Nephron (organoid): ENCODE measurements at regions not wholly inside any gene's neighbourhood (a gene's known extent, or its start where the extent isn't known, plus 50 kb on each side); places are given as distances from the start of the nearest gene placed in this dataset.

Source experiments
- H3K27ac Mint-ChIP-seq, 3 experiments: 2 replicates each; pipeline ENCODE4 v1.8.0; 2020; ENCODE audit warnings: mixed read lengths in 3 of 3, mild to moderate bottlenecking in 2 of 3, moderate library complexity in 1 of 3
- H3K27me3 Mint-ChIP-seq: 2 replicates; pipeline ENCODE4 v1.8.0; 2021; ENCODE audit warnings: low read depth, mild to moderate bottlenecking, moderate library complexity, mixed read lengths
- H3K36me3 Mint-ChIP-seq: 2 replicates; pipeline ENCODE4 v1.8.0; 2020; ENCODE audit warnings: low read depth, mixed read lengths
- H3K4me1 Mint-ChIP-seq: 2 replicates; pipeline ENCODE4 v1.8.0; 2020; ENCODE audit warnings: mixed read lengths
- H3K4me3 Mint-ChIP-seq, 3 experiments: 2 replicates each; pipeline ENCODE4 v1.8.0; 2020; ENCODE audit warnings: mild to moderate bottlenecking in 3 of 3, mixed read lengths in 3 of 3, moderate library complexity in 2 of 3
- H3K9me3 Mint-ChIP-seq: 2 replicates; pipeline ENCODE4 v1.8.0; 2020; ENCODE audit warnings: mixed read lengths
- TF ChIP-seq, protein P1 (sequence below), 3 experiments: fragments of 200-600 bp; sonication (generic); IDR thresholded peaks; one replicate each; pipeline ENCODE4 v1.5.0; 2021; ENCODE audit warnings: antibody characterized with exemption in 3 of 3; ENCODE audit not compliant: unreplicated experiment in 3 of 3

DNA sequence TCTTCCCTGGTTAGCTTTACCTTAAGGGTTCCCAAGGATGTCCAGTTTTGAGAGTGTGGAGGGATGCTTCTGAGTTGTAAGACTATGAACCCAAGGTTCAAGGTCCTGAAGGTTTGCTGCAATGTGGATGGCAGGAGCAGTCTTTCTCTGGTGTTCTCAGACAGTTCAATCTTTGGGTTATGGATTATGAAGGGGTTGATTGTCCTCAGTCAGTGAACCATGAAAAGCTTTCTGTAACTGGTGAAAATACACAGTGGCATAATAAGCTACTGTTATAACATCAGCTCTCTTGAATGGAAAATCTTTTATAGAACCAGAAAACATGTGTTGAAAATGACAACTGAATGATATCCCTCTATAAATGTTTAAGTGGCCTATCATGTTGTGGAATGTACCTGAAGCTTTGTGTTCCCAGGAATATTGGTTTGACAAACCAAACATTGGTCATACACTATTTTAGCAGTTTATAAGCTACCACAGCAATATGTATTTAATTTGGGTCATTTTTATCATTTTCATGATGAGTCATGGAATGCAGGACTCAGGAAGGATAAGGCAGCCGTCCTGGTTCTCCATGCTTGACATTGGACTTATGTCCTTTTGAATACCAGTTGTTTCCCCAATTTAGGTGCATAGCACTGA, 1041.8 kb upstream of the ARRDC3 start:
- Mint-ChIP-seq H3K4me3 (no peak overlapping the region), H3K27me3 (no peaks in the 10 kb centered on the region), H3K4me1 (no peaks in the 10 kb centered on the region), H3K36me3 (peaks cover 12% of the 10 kb centered on the region), H3K9me3 (peaks cover 32% of the 10 kb centered on the region), H3K27ac (no peak overlapping the region)
- TF ChIP-seq, protein P1, sequence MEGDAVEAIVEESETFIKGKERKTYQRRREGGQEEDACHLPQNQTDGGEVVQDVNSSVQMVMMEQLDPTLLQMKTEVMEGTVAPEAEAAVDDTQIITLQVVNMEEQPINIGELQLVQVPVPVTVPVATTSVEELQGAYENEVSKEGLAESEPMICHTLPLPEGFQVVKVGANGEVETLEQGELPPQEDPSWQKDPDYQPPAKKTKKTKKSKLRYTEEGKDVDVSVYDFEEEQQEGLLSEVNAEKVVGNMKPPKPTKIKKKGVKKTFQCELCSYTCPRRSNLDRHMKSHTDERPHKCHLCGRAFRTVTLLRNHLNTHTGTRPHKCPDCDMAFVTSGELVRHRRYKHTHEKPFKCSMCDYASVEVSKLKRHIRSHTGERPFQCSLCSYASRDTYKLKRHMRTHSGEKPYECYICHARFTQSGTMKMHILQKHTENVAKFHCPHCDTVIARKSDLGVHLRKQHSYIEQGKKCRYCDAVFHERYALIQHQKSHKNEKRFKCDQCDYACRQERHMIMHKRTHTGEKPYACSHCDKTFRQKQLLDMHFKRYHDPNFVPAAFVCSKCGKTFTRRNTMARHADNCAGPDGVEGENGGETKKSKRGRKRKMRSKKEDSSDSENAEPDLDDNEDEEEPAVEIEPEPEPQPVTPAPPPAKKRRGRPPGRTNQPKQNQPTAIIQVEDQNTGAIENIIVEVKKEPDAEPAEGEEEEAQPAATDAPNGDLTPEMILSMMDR (IDR thresholded peaks at IDR 0.05; ENCODE audit: unreplicated experiment in 3 of 3), result no peak

DNA sequence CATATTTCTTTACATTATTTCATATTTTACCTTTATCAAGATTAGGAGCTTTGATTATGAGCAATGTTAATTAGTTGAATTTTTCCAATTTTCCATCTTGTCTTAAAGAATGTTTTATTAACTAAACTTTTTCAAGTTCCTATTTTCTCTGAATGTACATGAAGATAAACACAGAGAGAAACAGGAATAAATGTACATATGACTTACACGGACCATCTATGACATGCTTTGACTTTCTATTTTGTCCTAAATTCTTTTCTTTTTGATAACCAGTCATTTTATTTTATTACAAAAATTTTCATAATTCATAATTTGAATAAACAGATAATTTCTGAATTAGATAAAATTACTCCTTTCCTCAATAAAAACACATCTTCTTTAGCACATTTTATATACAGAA, 1038.8 kb upstream of the ARRDC3 start:
- no peak overlapping the region for H3K27ac Mint-ChIP-seq
- H3K4me3 Mint-ChIP-seq, result no peak overlapping the region
- peaks cover 12% of the 10 kb centered on the region for H3K36me3 Mint-ChIP-seq
- H3K4me1 Mint-ChIP-seq, result no peaks in the 10 kb centered on the region
- peaks cover 32% of the 10 kb centered on the region for H3K9me3 Mint-ChIP-seq
- TF ChIP-seq, protein P1 (IDR thresholded peaks at IDR 0.05; ENCODE audit: unreplicated experiment in 3 of 3), result no peak
- H3K27me3 Mint-ChIP-seq, result no peaks in the 10 kb centered on the region

DNA sequence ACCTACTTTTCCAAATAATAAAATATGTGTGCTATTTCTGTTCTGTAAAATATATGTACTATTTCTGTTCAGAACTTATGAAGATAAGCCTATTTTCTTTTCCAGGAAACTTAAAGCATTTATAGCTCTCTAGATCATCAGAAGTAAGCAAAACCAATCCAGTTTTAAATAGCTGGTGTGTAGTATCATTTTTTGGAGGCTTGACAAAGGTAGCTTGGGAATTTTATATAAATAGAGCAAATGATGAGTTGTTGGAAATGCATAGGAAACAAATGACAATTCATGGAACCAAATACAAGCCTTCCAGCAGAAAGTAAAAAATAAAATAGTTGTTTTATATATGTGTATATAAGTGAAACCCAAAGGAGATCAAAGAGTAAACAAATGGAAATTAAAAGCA, 1038.1 kb upstream of the ARRDC3 start:
- Mint-ChIP-seq H3K27me3 (no peaks in the 10 kb centered on the region), H3K36me3 (peaks cover 12% of the 10 kb centered on the region)

DNA sequence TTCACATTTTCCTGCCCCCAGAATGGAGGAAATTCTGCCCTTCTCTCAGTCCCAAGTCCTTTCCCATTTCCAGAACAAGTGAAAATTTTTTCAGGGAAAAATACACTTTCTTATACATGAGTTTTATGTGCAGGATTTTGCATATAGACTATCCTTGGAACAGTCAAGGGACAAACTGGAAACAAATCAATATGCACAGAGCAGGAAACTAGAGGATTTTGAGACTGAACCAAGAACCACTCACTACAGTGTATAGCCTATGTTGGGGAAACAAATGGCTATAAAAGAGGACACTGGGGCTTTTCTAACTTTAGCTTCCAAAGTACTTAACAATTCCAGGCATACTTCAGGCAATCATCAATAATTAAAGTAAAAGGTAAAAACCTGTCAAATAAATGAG, 1036.1 kb upstream of the ARRDC3 start:
- H3K27ac Mint-ChIP-seq, result no peak overlapping the region
- H3K4me3 Mint-ChIP-seq, result no peak overlapping the region
- no peaks in the 10 kb centered on the region for H3K4me1 Mint-ChIP-seq
- TF ChIP-seq, protein P1 (IDR thresholded peaks at IDR 0.05; ENCODE audit: unreplicated experiment in 3 of 3), result no peak
- H3K36me3 Mint-ChIP-seq, result peaks cover 12% of the 10 kb centered on the region
- H3K27me3 Mint-ChIP-seq, result no peaks in the 10 kb centered on the region
- peaks cover 27% of the 10 kb centered on the region for H3K9me3 Mint-ChIP-seq

More for the DNA sequence above, 1038.1 kb upstream of the ARRDC3 start:
- Mint-ChIP-seq H3K27ac (no peak overlapping the region), H3K4me3 (no peak overlapping the region), H3K4me1 (no peaks in the 10 kb centered on the region), H3K9me3 (peaks cover 32% of the 10 kb centered on the region)
- TF ChIP-seq, protein P1 (IDR thresholded peaks at IDR 0.05; ENCODE audit: unreplicated experiment in 3 of 3), result no peak

DNA sequence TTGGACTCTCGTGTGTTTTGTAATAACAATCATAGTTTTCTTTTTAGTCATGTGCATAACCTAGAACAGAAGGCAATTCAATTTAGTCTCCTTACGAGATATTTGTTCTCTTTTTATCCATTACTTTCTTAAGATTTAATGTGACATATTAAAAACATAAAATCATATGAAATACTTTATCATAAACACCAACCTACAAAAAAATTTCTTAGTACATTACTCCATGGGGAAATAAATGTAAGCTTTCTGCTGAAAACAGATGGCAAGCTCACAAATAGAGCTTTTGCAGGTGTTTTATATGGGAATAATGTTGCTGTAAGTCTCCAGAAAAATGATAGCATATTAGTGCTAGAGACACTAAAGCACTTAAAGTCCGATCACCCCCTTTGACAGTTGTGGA, 1035.2 kb upstream of the ARRDC3 start:
- Mint-ChIP-seq H3K9me3 (peaks cover 19% of the 10 kb centered on the region), H3K4me1 (no peaks in the 10 kb centered on the region), H3K27me3 (no peaks in the 10 kb centered on the region), H3K27ac (no peak overlapping the region), H3K36me3 (peaks cover 12% of the 10 kb centered on the region), H3K4me3 (no peak overlapping the region)
- TF ChIP-seq, protein P1 (IDR thresholded peaks at IDR 0.05; ENCODE audit: unreplicated experiment in 3 of 3), result no peak

DNA sequence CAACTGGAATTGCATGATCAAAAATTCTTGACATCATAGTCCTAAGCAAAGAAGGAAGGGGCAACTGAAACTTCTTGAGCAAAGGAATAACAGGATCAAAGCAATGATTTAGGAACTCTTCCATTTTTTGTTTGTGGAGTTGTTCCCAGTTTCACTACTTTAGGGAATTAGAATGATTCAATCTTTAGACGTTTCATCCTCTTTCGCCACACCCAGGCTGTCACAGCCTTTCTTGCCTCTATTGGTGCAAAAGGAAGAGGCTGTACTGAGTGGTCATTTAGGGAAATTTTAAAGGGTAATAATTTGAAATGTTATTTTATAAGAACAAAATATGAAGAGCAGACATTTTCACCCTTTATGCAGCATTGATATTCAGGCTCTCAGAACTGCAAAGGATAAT, 1026.0 kb upstream of the ARRDC3 start:
- Mint-ChIP-seq H3K27ac (no peak overlapping the region), H3K9me3 (peaks cover 3% of the 10 kb centered on the region), H3K27me3 (peaks cover 4% of the 10 kb centered on the region), H3K4me3 (no peak overlapping the region), H3K36me3 (no peaks in the 10 kb centered on the region), H3K4me1 (no peaks in the 10 kb centered on the region)
- TF ChIP-seq, protein P1 (IDR thresholded peaks at IDR 0.05; ENCODE audit: unreplicated experiment in 3 of 3), result no peak
